ENCODE measurements at regions not wholly inside any gene's neighbourhood (a gene's known extent, or its start where the extent isn't known, plus 50 kb on each side); places are given as distances from the start of the nearest gene placed in this dataset.

DNA sequence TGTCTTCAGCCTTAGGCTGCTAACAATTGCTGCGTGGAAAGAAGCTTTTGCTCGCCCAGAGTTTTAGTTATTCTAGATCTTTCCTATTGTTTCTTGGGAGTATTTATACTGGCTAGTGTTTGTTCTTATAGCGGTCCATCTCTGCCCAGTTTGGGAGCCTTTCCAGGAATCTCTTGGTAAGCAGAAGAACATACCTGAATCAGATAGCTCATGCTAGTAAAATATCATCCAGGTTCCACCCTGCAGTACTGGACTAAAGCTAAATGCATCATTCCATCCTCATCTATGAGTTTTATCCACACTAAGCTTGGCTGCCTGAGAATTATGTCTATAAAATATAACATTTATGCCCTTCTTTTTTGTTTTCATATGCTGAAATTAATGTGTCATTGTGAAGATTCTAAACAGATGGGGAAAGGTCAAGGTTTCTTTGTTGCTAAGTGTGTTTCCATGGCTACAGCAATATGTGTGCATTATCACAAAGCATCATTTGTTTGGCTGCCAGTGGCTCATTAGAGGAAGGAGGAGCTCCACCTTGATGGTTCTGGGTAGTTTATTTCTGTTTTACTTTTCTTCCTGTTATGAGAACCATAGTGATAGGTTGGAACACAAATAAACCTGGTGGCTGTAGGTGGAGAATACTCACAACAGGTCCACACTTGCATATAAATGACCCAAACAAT, 182.8 kb downstream of the PIK3C3 start:
- DNase-seq = no peak

DNA sequence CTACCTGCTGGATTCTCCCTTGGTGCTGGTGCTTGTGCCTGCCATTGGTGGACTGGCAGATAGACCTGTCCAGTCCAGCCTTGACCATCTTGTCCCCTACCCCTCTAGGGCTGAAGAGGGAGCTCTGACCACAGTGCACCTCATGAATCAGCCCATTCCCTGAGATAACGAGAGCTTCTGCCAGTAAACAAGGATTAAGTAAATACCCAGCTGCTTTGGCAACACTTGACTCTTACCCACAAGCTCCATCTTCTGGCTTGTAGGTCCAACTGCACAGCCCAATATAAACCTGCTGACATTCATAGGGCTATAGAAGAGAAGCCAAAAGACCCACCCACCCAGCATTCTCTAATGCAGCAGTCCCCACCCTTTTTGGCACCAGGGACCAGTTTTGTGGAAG, 186.4 kb downstream of the PIK3C3 start:
- no peak for DNase-seq

DNA sequence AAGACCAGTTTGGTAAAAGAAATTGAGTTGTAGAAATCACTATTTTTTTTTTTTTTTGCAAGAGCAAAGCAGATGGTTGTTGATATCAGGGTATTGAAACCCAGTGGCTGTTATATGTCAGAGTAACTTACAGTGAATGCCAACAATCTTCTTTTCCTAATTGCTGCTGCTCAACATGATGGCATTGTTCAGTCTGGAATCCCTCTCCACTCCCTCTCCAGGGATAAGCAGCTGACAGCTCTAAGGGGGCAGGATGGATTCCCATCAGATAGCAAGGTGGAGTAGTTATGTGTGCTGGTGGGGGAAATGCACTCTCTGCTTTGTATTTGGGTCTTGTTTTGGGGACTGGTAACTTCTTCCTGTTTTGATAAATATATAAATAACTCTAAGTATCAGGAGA, 200.0 kb downstream of the PIK3C3 start:
- no peak for DNase-seq

DNA sequence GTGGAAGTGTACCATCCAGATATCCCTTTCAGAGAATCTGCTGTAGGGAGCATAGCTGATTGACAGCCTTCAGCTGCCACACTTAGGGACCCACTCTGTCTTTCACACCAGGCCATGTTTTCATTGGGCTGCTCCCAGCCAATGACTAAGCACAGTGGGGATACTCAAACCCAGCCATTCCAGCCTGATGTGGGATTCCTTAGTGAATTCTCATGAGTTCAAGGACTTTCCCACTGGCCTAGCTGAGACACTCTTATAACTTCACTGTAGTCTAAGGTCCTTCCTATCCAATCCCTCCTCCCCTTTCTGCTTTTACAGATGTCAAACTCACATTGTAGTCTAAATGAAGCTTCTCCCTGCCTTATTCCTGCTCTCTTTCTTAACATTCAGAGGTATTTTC, 201.2 kb downstream of the PIK3C3 start:
- DNase-seq = no peak

DNA sequence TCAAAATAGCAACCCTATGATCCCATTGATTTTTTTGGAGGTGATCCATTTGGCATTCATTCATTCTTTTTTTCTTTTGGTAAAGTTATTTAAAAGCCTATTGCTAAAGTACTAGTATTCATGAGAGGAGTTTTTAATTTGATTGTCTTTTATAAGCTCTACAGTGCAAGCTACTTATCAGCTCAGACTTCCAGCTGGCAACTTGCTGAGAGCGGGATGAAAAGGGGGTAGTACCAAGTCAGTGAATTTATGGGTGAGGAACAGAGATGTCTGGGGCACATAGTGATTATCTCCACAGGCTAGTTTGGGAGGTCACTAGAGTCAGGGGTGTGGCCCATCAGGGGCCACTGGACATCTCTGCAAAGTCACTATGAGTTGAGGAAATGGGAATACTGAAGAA, 202.4 kb downstream of the PIK3C3 start:
- no peak for DNase-seq

DNA sequence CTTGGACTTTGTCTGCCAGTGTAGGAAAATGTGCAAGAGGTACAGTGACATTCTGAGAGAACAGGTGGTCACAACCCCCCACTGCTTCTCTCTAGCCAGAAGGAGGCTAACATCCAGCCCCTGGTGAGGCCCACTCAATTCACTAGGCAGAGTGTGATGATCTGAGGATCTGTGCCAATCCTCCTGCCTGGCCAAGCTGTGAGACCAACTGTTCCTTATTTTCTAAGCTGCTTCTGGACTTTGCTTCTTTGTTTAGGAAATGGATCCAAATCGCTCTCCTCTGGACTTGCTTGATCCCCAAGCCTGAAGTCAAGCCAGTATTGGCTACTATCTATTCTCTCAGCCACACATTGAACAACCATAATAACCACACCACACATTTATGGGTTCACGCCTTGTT, 202.8 kb downstream of the PIK3C3 start:
- no peak for DNase-seq

DNA sequence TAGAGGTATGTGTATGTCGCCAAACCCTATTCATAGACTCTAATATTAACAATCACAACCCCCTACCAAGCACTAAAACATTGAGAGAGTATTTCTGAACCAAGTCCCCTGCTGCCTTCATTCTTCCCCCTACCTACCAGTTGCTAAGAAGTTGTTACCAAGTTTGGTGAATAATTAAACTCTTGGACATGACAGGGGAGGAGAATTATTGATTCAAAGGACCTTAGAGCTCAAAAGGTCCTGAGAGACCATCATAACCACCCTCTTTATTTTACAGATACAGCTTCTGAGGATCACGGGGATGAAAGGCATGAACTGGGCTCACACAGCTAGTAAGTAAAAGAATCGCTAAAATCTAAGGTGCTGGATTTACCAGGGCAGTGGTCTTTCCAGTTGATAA, 204.1 kb downstream of the PIK3C3 start:
- no peak for DNase-seq

DNA sequence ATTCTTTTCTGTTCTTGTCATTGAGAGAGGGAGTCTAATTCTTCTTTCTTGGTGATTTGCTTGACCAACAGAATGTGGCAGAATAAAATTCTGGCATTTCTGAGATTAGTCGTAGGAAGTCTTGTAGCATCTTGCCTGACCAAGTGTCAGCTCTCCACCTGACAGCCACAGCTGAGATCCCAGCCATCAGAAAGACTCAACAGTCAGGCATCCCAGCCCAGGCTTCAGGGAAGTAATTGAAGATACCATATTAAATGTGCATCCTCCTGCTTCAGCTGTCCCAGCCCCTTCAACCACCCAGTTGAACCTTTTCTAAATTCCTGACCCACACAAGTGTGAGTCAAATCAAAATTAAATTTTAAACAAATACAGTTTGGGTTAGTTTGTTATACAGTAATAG, 208.3 kb downstream of the PIK3C3 start:
- DNase-seq = no peak

DNA sequence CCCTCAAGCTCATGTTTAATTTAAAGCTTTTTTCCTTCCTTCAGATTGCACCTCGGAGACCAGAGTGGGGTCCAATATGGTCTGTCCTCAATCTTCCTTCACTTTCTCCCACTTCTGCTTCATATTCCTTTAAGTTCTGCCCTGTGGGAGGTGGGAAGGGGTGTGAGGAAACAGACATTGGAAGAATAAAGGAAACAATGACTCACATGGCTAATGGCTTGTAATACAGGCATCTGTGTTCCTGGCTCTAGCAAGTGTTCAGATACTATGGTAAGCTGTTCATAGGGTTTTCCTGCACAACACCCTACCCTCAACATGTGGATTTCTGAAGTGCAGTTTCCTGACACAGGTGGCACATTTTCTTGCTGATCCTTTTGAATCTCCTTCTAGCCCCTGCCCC, 209.5 kb downstream of the PIK3C3 start:
- DNase-seq = no peak

DNA sequence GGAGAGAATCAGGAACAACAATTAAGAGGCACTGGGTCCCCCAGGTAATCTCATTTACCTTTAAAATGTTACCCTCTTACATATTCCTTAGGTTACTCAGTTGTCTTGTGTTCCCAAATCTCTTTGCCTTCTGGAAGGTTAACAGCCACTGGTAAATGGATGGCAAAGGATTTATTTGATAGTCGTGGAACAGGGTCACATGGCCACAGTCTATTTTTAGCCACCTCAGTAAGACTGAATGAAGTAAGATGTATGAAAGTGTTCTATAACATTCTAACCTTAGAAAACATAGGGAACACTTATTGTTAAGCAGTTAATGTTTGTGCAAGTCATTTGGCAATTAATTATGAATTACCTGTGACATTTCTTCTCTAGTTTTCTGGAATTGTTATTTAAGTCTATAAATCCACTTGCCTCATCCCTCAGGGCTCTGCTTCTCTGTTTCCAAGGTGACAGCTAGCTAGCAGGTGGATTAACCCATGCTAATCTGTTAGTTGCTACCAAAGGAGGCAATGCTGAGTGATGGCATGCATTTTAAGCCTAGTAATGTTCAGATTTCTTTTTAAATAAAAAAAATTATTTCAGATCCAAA, 211.0 kb downstream of the PIK3C3 start:
- DNase-seq = no peak

DNA sequence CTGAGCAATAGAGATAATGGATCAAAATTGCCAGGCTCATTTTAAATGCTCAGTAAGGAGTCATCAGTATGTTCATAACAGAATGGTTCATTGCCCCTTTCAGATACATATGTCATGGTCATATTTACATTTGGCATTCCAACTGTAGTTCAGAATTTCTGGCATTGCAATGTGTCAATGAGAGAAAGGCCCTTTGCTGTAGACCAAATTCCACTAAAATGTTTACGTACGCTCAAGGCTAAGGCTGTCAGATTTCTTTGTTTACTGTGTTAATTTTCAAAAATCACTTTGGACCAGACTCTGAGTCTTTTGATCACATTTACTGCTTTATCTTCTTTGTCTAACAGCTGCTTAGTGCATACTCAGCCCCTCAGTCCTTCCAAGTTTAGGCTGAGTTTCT, 213.5 kb downstream of the PIK3C3 start:
- DNase-seq = no peak

DNA sequence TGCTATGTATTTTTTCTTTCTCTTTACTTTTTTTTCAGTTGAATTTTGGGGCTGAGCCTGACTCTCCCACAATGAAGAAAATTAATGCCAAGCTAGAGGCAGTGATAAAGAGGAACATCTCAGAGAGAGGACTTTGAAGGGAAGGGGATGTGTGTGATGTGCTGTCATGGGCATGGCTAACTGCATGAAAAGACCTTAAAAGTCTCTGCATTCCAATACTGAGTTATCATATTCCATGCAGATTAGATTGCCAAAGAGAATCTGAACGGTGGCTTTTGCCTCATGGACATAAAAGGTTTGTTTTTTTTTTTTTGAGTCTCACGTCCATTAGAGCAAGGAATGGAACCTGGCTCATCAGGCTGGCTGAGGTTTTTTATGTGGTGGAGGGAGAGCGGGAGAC, 213.9 kb downstream of the PIK3C3 start:
- DNase-seq = no peak

DNA sequence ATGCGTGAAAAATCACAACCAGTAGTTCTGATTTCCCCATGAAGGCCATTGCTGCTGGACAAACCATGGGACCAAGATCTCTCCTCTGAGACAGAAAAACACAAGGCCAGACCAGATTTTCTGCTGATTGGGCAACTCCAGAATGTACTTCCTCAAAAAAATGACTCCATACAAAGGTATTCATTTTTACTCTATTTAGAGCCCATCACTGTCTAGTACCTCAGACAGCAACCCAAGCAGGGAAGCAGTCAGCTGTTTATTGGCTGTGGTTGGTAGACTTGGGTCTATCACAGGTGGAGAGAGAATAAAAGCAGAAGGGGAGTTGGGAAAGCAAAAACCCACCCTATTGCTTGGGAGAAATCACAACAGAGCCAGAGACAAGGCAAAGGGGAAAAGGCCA, 219.9 kb downstream of the PIK3C3 start:
- no peak for DNase-seq

DNA sequence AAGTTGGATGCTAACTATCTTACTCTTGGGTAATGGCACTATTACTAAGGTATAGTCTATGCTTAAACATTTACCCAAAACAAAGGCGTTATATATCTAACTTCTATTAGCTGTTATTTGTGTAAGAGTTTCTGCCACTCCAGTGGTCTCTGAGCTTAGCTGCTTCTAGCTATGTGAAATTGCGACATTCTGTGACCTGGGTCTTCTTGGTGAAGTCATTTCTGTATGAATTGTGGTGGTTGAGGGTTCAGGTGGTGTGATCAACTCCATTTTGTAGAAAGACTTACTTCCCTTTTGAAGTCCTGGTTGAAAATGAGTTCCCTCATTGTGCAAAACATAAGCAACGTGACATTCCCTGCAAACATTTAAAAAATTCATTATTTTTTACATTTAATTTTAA, 221.6 kb downstream of the PIK3C3 start:
- no peak for DNase-seq

DNA sequence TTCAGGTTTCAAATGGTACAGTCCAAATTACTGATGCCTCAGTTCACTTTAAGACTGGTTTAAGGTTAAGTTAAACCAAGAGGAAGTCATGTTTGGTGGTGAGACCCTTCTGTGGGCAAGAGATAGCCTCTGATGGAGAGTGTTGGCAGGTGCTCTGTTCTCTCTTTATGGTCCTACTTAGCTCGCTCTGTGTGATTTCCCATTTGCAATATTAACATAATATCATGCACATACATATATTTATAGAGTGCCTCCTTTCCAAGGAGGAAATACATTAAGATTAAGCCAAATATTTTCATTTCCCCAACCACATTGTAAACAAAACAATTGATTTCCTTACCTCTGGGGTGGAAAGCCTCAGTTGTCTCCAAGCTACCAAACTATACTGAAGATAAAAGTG, 222.4 kb downstream of the PIK3C3 start:
- DNase-seq = no peak

DNA sequence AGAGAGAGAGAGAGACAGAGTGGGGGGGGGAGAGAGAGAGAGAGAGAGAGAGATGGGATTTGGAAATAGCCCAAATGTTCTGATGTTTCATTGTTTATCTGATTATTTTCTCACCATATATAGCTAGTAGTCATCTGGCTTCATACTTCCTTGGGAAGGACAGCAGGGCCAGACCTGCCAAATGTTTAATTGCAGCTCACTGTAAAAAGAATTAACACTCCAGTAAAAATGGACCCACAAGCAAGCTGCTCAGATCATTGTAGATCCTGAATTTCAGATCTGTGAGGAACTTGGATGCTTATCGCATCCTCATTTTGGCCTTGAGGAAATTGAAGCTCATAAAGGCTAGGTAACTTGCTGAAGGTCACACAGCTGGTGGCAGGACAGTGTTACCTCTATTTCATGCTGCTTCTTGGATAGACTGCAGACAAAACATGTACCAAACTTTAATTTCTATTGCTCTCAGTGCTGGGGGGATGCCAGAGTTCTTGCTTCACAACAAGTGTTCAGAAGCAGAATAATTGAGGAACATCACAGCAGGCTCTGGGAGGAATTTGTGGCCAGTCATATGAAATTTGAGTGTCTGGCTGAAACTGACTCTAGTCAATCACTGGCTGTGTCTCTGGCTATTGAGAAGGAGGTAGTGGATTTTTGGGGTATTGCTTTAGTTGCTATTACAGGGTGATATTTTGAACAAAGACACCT, 223.5 kb downstream of the PIK3C3 start:
- no peak for DNase-seq

DNA sequence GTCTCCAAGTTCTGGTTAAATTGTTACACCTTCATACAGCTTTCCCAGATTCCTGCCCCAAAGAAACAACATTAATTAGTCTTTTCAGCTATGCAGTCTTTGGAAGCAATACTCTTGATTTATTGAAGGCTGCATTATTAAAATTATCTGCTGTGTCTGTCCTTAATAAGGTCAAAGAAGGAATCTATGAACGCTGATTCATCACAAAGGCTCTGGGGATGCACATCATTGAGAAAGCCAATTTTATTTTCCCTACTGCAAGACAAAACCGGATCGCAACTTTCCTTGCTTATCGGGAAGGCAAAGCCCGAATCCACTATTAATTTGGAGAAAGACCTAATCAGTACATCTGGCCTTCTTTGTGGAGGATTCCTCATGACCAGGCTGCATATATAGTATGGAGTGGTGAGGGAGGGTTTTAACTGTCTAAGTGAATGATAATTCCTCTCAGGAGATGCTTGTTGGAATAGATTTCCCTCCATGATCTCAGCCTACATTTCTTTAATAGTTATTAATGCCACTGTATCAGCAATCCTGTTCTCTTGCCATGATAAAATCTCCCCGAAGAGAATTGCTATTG, 224.6 kb downstream of the PIK3C3 start:
- no peak for DNase-seq

DNA sequence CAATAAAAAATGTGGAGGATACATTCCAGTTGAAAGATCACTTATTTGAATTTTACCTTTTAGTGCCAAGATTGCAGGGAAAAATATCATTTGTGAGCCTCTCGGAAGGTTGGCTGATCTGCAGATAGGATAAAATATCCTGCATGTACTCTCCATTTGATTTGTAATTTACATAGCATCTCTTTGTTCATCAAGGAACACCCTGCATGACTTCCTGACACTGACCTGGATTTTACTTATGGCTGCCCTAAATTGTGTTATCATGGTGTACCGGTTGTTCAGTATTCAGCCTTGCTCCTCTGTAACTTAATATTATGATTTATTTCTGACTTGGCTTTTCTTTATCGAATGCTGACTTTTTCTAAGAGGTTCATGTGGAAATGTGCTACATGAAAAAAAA, 226.4 kb downstream of the PIK3C3 start:
- no peak for DNase-seq

DNA sequence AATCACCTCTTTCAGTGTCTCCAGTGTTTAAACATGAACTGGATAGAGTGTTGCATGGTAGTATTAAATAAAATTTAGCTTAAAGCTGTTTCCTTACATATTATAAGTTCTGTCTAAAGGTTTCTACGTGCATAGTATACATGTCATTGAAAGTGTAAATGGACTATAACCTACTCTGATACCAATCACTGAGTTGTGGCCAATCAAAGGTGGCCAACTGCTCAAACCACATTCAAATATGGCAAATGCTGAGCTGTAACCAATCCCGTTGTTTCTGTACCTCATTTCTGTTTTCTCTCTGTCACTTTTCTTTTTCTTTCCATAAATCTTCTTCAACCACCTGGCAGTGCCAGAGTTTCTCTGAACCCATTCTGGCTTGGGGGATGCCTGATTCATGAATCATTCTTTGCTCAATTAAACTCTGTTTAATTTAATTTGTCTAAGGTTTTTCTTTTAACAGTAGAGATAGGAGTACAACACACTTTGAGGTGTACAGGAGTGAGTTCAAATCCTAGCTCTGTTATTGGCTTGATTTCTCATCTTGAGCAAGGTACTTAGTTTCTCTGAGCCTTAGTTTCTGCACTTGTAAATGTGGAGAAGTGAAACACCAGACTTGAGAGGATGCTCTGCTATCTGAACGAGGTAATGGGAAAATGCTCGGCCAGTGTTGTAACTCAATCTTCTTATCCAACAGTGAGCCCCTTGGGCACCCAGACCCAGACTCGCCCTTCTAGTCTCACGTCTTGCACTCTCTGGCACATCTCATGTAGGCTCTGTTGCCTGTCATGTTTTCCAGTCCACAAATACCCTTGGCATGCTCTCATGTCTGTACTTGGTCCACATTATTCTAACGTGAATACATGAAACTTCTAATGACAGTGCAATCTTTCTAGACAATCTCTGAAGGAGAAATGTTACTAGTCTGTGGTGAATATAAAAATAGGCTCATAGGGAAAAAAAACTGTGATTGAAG, 228.0 kb downstream of the PIK3C3 start:
- no peak for DNase-seq

DNA sequence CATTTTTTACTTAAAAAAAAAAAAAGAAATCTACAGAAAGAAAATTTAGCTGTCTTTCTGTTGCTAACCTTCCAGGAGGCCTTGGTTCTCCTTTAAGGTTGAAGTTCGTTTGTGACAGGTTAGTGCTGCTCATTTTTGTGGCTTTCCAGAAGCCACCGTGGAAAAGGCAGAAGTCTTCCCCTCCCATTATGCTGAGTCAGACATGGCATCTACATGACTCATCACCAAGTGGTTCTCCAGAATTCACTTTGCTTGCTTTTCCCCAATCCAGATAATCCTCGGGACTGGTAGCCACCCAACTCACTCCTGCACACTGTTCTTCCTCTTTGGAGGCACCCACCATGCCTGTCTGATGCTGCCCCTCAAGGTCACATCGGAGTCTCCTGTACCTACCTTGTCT, 228.7 kb downstream of the PIK3C3 start:
- no peak for DNase-seq

DNA sequence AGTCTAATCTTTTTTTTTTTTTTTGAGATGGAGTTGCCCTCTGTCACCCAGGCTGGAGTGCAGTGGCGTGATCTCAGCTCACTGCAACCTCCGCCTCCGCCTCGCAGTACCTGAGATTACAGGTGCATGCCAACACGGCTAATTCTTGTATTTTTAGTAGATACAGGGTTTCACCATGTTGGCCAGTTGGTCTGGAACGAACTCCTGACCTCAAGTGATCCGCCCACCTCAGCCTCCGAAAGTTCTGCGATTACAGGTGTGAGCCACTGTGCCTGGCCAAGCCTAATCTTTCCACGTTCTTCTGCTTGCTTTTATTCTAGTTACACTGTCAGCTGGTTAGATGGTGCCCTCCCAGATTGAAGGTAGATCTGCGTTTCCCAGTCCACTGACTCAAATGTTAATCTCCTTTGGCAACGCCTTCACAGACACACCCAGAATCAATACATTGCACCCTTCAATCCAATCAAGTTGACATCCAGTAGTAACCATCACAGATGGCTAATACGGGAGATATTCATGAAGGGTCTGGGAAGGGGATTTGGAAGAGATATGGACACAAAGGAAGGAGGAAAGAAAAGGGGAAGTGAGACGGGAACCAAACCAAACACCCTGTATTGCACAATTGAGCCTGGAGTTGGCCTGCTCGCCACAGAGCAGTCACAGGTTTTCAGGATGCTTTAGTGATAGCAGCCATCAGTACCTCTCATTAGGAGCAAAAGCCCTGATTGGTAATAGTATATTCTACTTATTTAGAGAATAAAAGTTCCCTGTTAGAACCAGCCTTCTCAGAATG, 229.8 kb downstream of the PIK3C3 start:
- no peak for DNase-seq

DNA sequence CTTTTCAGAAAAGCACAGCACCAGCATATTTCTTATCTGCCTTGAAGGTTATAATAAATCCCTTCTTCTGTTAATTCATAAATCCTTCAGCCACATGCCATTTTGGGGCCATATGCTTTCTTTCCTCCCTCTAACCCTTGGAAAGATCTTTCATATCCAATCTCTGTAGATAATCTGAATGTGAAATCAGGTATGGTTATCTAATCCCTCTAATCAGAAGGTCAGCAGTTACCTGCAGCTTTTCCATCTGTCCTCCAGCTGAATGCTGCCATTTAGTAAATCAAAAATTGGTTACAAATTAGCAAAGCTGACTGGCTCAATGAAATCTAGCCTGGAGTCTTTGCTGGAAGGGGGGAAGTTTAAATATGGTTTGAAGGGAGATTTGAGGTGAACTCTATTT, 230.5 kb downstream of the PIK3C3 start:
- DNase-seq = no peak
